ENCODE measurements at regions not wholly inside any gene's neighbourhood (a gene's known extent, or its start where the extent isn't known, plus 50 kb on each side); places are given as distances from the start of the nearest gene placed in this dataset.
"Not testable (repeated sequence)": the region's sequence is repeated elsewhere in the genome, so short reads cannot be mapped to it uniquely, and the experiment has no call there.

GRCh38 chr4:158099686-158100085 is 73.1 kb downstream of the GASK1B start:
- 24 to 28% methylated on average over 4 of the region's 4 CpGs for WGBS, 2 donors
- Histone ChIP-seq H3K4me3 (no peak overlapping the region), H3K4me1 (peaks cover 0 to 16% (median 4%) of the 10 kb centered on the region in 4 donors), H3K27me3 (no peaks in the 10 kb centered on the region), H3K36me3 (no peaks in the 10 kb centered on the region), H3K27ac (no peak overlapping the region), H3K9me3 (no peaks in the 10 kb centered on the region)
- TF ChIP-seq POLR2A (IDR thresholded peaks at IDR 0.05): no peak
- no peak for TF ChIP-seq CTCF (IDR thresholded peaks at IDR 0.05)
- TF ChIP-seq EP300 (IDR thresholded peaks at IDR 0.05): no peak
- DNase-seq (ENCODE audit: low spot score in 2 of 2): no peak

GRCh38 chr4:158098802-158099201 is 74.0 kb downstream of the GASK1B start:
- no peak overlapping the region for H3K4me3 ChIP-seq
- H3K27ac ChIP-seq: no peak overlapping the region
- TF ChIP-seq EP300 (IDR thresholded peaks at IDR 0.05) (no peak), CTCF (IDR thresholded peaks at IDR 0.05) (no peak), POLR2A (IDR thresholded peaks at IDR 0.05) (no peak)
- no peaks in the 10 kb centered on the region for H3K9me3 ChIP-seq
- no peak for DNase-seq (ENCODE audit: low spot score in 2 of 2)
- 95 to 96% methylated on average over 1 of the region's 1 CpG for WGBS, 2 donors
- no peaks in the 10 kb centered on the region for H3K36me3 ChIP-seq
- H3K27me3 ChIP-seq: no peaks in the 10 kb centered on the region
- H3K4me1 ChIP-seq: peaks cover 0 to 22% (median 6%) of the 10 kb centered on the region in 4 donors

- Histone ChIP-seq H3K4me1 (peaks cover 0 to 26% (median 8%) of the 10 kb centered on the region in 4 donors), H3K9me3 (no peaks in the 10 kb centered on the region), H3K36me3 (no peaks in the 10 kb centered on the region), H3K4me3 (no peak overlapping the region), H3K27ac (peak overlapping the region in 2 of 4 donors; percentile 28 to 29), H3K27me3 (no peaks in the 10 kb centered on the region)
- DNase-seq (ENCODE audit: low spot score in 2 of 2): no peak
- 95 to 100% methylated on average over 1 of the region's 1 CpG for whole genome bisulfite sequencing, 2 donors
- TF ChIP-seq CTCF (IDR thresholded peaks at IDR 0.05): no peak
- no peak for TF ChIP-seq POLR2A (IDR thresholded peaks at IDR 0.05)
- TF ChIP-seq EP300 (IDR thresholded peaks at IDR 0.05): no peak
These were observed 78.3 kb downstream of the GASK1B start for GRCh38 chr4:158094413-158095134.

- no peak for DNase-seq (ENCODE audit: low spot score in 2 of 2)
- Histone ChIP-seq H3K4me3 (no peak overlapping the region), H3K27me3 (no peaks in the 10 kb centered on the region), H3K27ac (peak overlapping the region in 1 of 4 donors; percentile 26), H3K4me1 (peaks cover 0 to 22% (median 7%) of the 10 kb centered on the region in 4 donors), H3K9me3 (no peaks in the 10 kb centered on the region), H3K36me3 (no peaks in the 10 kb centered on the region)
- no peak for TF ChIP-seq EP300 (IDR thresholded peaks at IDR 0.05)
- no peak for TF ChIP-seq CTCF (IDR thresholded peaks at IDR 0.05)
- TF ChIP-seq POLR2A (IDR thresholded peaks at IDR 0.05): no peak
These were observed 82.5 kb downstream of the GASK1B start for GRCh38 chr4:158090323-158090722.

- not testable (repeated sequence) for H3K9me3 ChIP-seq; H3K4me3 ChIP-seq; H3K27me3 ChIP-seq; H3K36me3 ChIP-seq; H3K27ac ChIP-seq; DNase-seq (ENCODE audit: low spot score in 2 of 2)
- H3K4me1 ChIP-seq: peaks cover 0 to 17% (median 5%) of the 10 kb centered on the region in 4 donors
- WGBS, 2 donors: 74 to 77% methylated on average over 21 of the region's 21 CpGs
These were observed 82.9 kb downstream of the GASK1B start for GRCh38 chr4:158089897-158090296.

Measured in tibial nerve (tissue), 4 donors.